Fibroblast of the aortic adventitia (primary cell): ENCODE measurements at regions not wholly inside any gene's neighbourhood (a gene's known extent, or its start where the extent isn't known, plus 50 kb on each side); places are given as distances from the start of the nearest gene placed in this dataset.

ENCODE experiments used
- DNase-seq: peaks from one replicate; pipeline ENCODE4 v3.0.0-alpha.2; 2010; ENCODE audit warnings: low read depth
- H3K4me3 ChIP-seq: 2 replicates; pipeline ENCODE4 v1.5.1; 2011; ENCODE audit warnings: low read depth, mild to moderate bottlenecking, control low read depth, low read length, moderate library complexity
- TF ChIP-seq, protein P1 (sequence below): IDR thresholded peaks from 2 replicates; pipeline ENCODE4 v1.5.1; 2011; ENCODE audit warnings: mild to moderate bottlenecking, low read length, control low read depth, inconsistent platforms; ENCODE audit not compliant: insufficient read depth

DNA sequence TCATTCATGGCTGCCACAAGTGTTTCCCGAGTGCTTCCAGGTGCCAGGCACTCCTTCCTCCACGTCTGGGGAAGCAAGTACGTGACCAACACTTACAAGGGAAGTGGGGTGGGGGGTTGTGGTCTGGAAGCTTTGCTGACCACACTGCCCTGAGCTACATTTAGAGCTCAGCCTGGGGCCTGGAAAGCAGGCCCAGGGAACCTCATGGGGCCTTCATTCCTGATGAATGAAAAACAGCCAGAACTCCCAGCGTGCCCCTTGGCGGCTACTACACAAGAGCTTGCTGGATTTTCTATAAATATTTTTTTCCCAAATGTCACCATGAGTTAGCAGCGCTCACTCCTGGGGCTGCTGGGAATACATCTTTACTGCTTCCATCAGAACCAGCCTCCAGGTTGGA lies 73.3 kb downstream of the ABCC12 start:
- TF ChIP-seq, protein P1, sequence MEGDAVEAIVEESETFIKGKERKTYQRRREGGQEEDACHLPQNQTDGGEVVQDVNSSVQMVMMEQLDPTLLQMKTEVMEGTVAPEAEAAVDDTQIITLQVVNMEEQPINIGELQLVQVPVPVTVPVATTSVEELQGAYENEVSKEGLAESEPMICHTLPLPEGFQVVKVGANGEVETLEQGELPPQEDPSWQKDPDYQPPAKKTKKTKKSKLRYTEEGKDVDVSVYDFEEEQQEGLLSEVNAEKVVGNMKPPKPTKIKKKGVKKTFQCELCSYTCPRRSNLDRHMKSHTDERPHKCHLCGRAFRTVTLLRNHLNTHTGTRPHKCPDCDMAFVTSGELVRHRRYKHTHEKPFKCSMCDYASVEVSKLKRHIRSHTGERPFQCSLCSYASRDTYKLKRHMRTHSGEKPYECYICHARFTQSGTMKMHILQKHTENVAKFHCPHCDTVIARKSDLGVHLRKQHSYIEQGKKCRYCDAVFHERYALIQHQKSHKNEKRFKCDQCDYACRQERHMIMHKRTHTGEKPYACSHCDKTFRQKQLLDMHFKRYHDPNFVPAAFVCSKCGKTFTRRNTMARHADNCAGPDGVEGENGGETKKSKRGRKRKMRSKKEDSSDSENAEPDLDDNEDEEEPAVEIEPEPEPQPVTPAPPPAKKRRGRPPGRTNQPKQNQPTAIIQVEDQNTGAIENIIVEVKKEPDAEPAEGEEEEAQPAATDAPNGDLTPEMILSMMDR: no peak
- DNase-seq: peak; percentile 63
- H3K4me3 ChIP-seq: no peak overlapping the region

DNA sequence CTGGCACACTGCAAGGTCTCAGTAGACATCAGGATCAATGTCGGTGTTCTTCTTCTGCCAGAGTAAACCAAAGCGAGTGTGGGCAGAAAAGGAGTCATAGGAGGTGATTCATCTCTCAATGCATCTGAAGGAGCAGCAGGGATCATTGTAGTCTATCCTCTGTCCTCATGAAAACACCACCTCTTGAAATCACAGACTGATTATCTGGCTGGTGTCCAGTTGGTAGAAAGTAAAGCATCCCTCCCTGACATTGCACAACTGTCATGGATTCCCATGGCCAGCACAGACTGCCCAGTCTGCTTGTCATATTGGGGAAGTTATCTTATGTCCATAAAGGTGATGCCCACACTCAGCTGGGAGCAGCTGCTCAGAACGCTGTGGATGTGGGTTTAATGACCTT lies 74.1 kb downstream of the ABCC12 start:
- peak; percentile 80 for DNase-seq
- TF ChIP-seq, protein P1: no peak
- no peak overlapping the region for H3K4me3 ChIP-seq

DNA sequence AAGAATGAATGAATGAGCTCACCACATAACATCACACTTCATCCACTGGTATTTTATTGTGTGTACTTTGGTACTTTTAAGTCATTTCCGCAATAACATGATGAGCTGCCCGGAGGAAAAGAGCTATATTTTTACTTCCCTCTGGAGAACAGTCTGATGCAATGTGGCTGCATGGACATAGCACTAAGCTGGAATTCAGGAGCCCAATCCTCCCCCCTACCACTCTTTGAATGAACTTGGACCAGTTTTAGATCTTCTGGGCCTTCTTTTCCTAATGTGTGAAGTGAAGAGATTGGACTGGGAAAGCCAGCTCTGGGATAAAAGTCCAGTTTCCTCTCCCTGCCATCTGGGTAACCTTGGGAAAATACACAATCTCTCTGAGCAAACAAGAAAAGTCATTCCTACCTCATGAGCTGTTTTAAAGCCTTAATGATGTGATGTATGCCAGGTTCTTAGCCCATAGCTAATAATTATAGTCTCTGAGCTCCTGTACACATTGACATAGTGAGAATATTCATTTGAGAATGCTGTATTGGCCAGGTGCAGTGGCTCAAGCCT lies 79.3 kb downstream of the ABCC12 start:
- peak; percentile 69 for DNase-seq
- TF ChIP-seq, protein P1: no peak
- no peak overlapping the region for H3K4me3 ChIP-seq

DNA sequence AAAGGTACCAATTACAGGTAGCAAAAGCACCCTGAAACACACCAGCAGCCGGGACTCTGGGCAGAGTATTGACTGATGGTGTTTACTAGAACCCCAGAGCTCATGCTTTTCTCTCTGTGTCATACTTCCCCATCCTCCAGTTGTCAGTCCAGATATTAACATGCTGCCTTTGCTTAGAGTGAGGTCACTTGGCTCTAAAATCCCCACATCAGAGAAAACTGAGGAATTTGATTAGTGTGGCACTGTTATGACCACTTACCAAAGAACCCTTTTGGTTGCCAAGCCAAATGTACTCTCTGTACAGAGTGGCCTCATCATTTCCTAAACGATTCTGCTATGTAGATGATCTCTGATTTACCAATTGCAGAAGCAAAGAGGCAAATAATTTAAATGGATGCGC lies 80.4 kb downstream of the ABCC12 start:
- peak; percentile 59 for DNase-seq
- no peak overlapping the region for H3K4me3 ChIP-seq
- TF ChIP-seq, protein P1: no peak

DNA sequence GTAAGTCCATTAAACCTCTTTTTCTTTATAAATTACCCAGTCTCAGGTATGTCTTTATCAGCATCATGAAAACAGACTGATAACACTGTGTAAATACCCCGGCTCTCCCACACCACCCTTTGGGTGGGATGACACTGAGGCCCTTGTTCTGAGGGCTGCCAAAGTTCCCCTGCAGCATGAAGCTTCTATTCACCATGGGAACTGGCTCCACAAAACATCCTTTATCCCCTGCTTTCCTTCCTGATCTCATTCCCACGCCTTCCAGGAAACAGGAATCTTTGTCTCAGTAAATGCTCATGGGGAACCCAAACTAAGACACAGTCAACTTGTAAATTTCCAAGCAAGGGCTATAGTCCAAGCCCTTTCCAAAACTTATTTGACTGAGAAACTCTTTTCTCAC lies 88.4 kb downstream of the ABCC12 start:
- DNase-seq: no peak
- TF ChIP-seq, protein P1: no peak
- H3K4me3 ChIP-seq: no peak overlapping the region

DNA sequence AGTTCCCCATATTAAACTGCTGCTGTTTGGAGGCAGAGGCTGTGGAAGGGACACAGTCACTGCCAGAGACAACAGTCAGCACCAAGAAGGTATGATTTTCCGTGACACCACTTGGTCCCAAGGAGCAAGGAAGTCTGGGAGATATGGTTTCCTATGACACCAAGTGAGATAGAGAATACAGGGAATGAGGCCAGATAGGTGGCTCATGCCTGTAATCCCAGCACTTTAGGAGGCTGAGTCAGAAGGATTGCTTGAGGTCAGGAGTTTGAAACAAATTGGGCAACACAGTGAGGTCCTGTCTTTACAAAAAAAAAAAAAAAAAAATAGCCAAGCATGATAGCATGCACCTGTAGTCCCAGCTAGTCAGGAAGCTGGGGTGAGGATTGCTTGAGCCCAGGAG lies 90.8 kb downstream of the ABCC12 start:
- H3K4me3 ChIP-seq: no peak overlapping the region
- TF ChIP-seq, protein P1: no peak
- DNase-seq: peak; percentile 51

DNA sequence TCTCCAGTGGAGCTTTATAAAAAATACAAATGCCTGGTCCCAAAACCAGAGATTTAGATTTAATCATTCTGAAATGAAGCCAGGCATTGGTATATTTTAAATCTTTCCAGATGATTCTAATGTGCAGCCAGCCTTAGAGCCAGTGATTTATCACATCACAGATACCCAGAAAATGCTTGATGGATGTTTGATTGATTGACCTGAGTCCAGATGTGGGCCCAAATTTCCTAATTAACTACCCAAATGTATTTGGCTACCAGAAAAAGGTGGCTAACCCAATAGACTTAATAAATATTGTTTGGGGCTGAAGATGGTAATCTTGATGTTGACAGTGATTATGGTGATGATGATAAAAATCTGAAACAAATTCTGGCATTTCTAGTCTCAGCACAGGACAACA lies 93.1 kb downstream of the ABCC12 start:
- TF ChIP-seq, protein P1: no peak
- no peak for DNase-seq
- H3K4me3 ChIP-seq: no peak overlapping the region
